ENCODE measurements at regions not wholly inside any gene's neighbourhood (a gene's known extent, or its start where the extent isn't known, plus 50 kb on each side); places are given as distances from the start of the nearest gene placed in this dataset.
"Not testable (repeated sequence)": the region's sequence is repeated elsewhere in the genome, so short reads cannot be mapped to it uniquely, and the experiment has no call there.

- no peak for DNase-seq (ENCODE audit: low read depth in 2 of 3, low spot score in 2 of 3)
Observed at GRCh38 chr4:114087596-114088230, 108.3 kb upstream of the ARSJ start.

DNA sequence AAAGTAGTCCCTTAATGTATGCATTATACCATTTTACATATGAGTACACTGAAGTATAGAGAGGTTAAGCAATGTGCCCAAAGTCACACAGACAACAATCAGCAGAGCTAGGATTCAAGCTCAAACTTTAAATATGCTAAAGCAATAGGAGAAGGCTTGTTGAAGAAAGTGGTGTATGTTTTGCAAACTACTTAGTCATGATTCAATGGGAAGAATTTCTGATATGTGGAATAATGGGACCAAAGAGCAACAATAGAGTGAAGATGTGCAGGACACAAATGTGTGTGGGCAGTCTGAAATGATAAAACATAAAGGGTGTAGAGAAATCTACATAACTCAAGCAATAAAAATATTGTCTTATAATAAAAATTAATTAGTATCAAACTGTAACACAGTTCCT lies 109.0 kb upstream of the ARSJ start:
- no peak for DNase-seq (ENCODE audit: low read depth in 2 of 3, low spot score in 2 of 3)

DNA sequence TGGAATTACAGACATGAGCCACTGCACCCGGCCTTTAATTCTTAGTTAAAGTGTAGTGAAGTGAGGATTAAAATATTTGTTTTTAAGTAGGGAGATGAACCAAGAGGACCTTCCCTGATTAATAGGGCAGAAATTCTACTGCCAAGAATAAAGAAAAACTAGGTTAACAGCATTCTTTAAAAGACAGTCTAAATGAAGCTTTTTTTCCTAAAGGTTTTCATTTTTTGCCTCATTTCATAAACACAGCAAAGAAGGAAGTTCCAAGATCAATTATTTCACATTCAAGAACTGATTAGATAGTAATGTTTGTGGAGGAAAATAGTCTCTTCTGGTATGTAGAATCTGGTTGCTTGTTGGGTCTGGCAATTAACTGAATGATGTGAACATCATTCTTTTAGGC lies 112.1 kb upstream of the ARSJ start:
- DNase-seq (ENCODE audit: low read depth in 2 of 3, low spot score in 2 of 3): no peak

DNA sequence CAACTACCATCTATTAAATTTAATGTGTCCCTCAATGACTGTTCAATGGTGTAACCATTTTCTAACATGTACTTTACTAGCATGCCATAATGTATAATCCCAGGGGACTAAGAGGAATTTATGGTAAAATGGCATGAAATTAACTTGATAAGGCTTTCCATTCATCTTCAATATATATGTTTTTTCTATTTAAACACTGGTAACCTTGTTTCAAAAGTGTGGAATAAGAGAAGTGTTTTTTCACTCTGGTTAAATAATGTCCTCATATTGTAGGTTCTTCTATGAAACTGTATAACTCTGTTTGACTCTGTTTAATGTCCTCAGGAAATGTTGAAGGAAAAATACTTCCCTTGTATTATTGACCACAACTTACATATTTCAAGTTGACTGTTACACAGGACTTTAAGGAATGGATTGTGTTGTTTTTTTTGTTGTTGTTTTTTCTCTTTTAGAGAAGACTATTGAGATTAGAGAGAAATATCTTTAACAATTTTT lies 113.8 kb upstream of the ARSJ start:
- no peak for DNase-seq (ENCODE audit: low read depth in 2 of 3, low spot score in 2 of 3)

- no peak for DNase-seq (ENCODE audit: low read depth in 2 of 3, low spot score in 2 of 3)
Observed at GRCh38 chr4:114100288-114101031, 121.0 kb upstream of the ARSJ start.

DNA sequence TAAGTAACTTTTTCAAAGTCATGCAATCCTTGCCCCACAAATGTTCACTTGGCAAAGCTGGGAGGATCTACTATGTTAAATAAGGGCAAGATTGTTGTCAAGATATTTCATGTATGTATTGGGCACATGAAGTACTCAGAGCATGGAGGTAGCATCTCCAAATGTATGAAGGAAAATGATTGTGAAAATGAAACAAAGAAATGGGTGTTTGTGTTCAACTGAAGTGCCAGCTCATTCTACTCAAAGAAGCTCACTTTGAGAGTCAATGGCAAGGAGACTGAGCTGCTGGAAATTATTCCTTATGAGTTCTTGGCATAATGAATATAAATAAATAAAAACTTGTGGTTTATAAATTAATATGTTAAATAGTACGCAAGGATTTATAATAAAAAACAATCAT lies 124.5 kb upstream of the ARSJ start:
- DNase-seq (ENCODE audit: low read depth in 2 of 3, low spot score in 2 of 3): no peak

GRCh38 chr4:114108869-114109268 lies 129.4 kb upstream of the ARSJ start:
- DNase-seq (ENCODE audit: low read depth in 2 of 3, low spot score in 2 of 3): no peak

DNA sequence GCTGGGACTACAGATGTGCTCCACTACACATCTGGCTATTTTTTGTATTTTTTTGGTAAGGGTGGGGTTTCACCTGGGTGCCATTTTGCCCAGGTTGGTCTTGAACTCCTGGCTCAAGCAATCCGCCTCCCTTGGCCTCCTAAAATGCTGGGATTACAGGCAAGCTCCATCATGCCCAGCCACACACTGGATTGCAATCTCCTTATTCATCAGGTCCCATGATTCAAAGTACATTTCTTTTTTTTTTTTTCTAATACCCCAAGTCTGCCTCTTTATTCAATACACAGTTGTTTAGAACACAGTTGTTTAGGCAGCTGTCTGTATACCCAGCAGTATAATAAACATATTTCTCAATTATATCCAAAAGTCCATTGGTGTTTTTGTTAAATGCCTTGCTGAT lies 130.3 kb upstream of the ARSJ start:
- DNase-seq (ENCODE audit: low read depth in 2 of 3, low spot score in 2 of 3): no peak

- DNase-seq (ENCODE audit: low read depth in 2 of 3, low spot score in 2 of 3): no peak
Observed at GRCh38 chr4:114115526-114115925, 136.1 kb upstream of the ARSJ start.

GRCh38 chr4:114116861-114117260 lies 137.4 kb upstream of the ARSJ start:
- no peak for DNase-seq (ENCODE audit: low read depth in 2 of 3, low spot score in 2 of 3)

DNA sequence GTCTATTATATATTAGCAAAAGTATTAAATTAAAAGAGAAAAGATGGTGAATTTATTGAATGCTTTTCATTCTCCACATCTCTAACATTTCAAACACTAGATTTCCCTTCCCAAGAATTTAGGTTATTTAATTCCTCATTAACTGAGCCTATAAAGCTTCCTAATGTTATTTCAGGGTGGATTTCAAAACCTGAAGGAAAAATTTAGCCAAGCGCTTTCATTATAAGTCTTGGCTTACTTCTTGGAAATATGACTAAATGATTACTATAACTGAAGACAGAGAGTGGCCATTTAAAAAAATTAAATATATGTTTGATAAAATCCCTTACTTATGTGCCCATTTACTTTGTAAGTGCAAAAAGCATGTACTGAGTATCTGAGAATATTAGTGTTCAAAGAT lies 141.8 kb upstream of the ARSJ start:
- no peak for DNase-seq (ENCODE audit: low read depth in 2 of 3, low spot score in 2 of 3)

DNA sequence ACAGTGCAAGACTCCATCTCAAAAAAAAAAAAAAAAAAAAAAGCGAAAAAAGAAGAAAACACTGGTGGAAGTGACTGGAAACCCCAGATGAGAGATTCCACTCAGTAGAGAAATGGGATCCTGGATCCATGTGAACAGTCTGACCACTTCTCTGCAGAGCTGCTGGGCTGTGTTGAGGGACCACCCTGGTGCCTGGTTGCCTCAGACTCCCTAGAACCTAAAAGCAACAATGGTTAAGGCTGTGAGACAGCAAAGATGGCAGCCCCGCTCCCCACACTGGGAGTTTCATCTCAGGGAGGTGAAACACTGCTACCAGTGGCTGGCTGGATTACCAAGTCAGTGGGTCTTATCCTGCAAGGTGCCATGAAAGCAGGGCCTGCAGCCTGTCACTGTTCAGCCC lies 152.8 kb upstream of the ARSJ start:
- DNase-seq (ENCODE audit: low read depth in 2 of 3, low spot score in 2 of 3): no peak

- DNase-seq (ENCODE audit: low read depth in 2 of 3, low spot score in 2 of 3): no peak
Observed at GRCh38 chr4:114132830-114133229, 153.4 kb upstream of the ARSJ start.

DNA sequence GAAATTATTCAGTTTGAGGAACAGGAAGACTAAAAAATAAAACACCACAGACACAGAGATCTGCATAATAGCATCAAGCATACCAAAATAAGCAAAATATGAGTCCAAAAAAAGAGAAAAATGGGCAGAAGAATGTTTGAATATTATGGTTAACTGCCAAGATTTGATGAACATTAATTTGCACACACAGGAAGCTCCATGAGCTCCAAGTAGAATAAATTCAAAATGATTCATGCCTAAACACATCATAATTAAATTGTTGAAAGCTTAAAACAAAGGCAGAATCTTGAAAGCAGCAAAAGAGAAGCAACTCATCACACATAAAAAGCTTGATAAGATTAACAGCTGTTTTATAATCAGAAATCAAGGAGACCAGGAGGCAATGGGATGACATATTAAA lies 156.6 kb upstream of the ARSJ start:
- DNase-seq (ENCODE audit: low read depth in 2 of 3, low spot score in 2 of 3): no peak

DNA sequence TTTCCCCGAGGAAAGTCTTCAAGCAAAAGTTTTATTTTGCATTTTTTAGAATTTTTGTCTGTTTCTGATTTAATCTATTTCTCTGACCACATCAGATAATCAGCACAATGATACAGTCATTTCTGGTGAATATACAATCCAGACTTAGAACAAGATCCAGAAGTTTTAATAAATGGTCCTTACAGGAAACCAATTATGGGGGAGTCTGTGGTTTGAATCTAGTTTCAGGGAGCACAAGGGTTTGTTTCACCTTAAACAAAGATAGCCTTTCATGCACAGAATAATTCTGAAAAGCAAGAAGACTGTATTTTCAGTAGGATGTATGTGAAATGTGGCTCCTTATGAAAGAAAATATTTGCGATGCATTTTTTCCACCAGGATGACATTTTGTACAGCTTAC lies 158.5 kb upstream of the ARSJ start:
- DNase-seq (ENCODE audit: low read depth in 2 of 3, low spot score in 2 of 3): no peak

- DNase-seq (ENCODE audit: low read depth in 2 of 3, low spot score in 2 of 3): no peak
Observed at GRCh38 chr4:114146947-114147618, 167.6 kb upstream of the ARSJ start.

DNA sequence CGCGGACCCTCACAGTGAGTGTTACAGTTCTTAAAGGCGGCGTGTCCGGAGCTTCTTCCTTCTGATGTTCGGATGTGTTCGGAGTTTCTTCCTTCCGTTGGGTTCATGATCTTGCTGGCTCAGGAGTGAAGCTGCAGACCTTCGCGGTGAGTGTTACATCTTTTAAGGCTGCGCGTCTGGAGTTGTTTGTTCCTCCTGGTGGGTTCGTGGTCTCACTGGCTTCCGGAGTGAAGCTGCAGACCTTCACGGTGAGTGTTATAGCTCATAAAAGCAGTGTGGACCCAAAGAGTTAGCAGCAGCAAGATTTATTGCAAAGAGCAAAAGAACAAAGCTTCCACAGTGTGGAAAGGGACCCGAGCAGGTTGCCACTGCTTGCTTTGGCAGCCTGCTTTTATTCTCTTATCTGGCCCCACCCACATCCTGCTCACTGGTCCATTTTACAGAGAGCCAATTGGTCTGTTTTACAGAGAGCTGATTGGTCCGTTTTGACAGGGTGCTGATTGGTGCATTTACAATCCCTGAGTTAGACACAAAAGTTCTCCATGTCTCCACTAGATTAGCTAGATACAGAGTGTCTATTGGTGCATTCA lies 168.3 kb upstream of the ARSJ start:
- not testable (repeated sequence) for DNase-seq (ENCODE audit: low read depth in 2 of 3, low spot score in 2 of 3)

GRCh38 chr4:114148372-114149070 lies 169.1 kb upstream of the ARSJ start:
- not testable (repeated sequence) for DNase-seq (ENCODE audit: low read depth in 2 of 3, low spot score in 2 of 3)

- no peak for DNase-seq (ENCODE audit: low read depth in 2 of 3, low spot score in 2 of 3)
Observed at GRCh38 chr4:114156371-114156770, 176.9 kb upstream of the ARSJ start.

DNA sequence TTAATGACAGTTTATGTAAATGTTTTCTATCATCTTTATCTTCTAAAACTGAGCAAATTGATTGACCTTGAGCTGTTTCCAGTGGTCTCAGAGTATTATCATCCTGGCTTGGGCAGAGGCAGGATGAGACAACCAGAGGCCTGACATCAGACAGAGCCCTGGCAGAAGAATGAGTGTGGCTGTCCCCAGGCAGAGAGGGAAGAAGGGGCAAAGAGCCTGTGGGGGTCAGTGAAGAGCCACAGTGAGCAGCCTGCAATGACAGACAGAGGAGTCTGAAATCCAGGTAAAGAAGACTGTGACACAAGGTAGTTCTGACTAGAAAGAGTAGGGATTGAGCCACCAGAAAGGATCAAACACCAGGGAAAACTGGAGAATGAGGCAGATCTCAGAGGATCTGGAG lies 182.4 kb upstream of the ARSJ start:
- no peak for DNase-seq (ENCODE audit: low read depth in 2 of 3, low spot score in 2 of 3)

DNA sequence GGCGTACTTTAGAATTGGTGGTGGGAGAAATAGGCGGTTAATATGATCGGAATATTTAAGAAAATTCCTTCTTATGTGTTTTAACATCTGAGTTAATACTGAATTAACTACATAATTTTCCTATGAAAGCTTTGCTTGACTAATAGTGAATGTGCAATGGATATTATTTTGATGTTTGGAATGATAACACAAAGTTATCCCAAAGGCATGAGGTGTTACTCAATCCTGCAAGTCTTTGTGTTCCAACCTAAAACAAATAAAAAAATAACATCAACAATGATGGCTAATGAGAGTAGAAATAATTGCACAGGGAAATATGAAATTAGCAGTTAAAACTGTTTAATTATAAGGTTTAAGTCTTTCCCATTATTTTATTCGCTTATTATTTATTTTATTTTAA lies 183.6 kb upstream of the ARSJ start:
- no peak for DNase-seq (ENCODE audit: low read depth in 2 of 3, low spot score in 2 of 3)
